WI38 (cell line): ENCODE measurements at regions not wholly inside any gene's neighbourhood (a gene's known extent, or its start where the extent isn't known, plus 50 kb on each side); places are given as distances from the start of the nearest gene placed in this dataset.

Source experiments
- H3K4me3 ChIP-seq: 2 replicates; pipeline ENCODE4 v1.5.1; 2011; ENCODE audit warnings: low read depth, mild to moderate bottlenecking, control low read depth, low read length
- CTCF ChIP-seq: IDR thresholded peaks from 2 replicates; pipeline ENCODE4 v1.5.1; 2012; ENCODE audit warnings: low read depth, mild to moderate bottlenecking, control low read depth, low read length

- no peak overlapping the region for H3K4me3 ChIP-seq
- no peak for TF ChIP-seq CTCF
Measured at GRCh38 chr15:58260725-58261267, 122.6 kb downstream of the AQP9 start.

- TF ChIP-seq CTCF = no peak
Measured at GRCh38 chr15:58261368-58261767, 123.2 kb downstream of the AQP9 start.

GRCh38 chr15:58264053-58264971 is 126.1 kb downstream of the AQP9 start:
- no peak for TF ChIP-seq CTCF

More at GRCh38 chr15:58261368-58261767, 123.2 kb downstream of the AQP9 start:
- H3K4me3 ChIP-seq = no peak overlapping the region

DNA sequence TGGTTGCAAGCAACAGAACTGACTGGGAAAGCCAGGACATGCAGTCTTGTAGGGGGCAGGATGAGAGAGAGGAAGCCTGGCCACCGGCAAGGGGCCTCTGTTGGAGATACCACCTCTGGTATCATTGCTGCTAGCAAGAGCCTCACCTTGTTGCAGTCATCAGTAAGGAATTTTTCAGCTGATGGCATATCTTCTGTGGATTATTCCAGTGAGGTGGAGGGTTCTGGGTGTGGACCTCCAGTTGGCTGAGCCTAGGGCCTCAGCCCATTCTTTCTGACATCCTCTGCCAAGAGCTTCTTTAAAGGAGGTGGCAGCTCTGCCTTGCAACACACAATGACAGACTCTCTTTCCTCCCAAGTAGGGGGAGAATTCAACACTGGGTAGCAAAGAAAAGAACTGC is 128.9 kb downstream of the AQP9 start:
- no peak overlapping the region for H3K4me3 ChIP-seq
- no peak for TF ChIP-seq CTCF

More at GRCh38 chr15:58264053-58264971, 126.1 kb downstream of the AQP9 start:
- no peak overlapping the region for H3K4me3 ChIP-seq

DNA sequence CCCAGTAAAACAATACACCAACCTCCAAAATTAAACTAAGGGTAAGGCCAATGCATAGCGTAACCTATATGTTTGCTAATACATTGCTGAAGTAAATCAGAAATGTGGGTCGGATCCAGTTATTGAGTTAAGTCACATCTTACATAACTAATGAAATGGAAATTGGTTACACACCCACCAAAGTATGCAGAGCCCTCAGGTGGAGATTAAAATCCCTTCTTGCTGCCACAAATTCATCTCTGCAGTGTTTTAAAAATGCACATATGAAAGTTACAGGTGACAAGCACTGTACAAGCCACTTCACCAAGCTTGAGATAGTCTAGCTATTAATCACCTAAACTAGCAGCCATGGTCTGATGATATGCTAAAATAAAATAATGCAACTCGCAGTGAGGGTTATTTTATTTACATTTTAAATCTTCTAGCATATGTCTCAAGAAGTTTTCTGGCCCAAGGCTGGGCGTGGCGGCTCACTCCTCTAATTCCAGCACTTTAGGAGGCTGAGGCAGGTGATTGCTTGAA is 130.6 kb downstream of the AQP9 start:
- H3K4me3 ChIP-seq = no peak overlapping the region
- no peak for TF ChIP-seq CTCF

DNA sequence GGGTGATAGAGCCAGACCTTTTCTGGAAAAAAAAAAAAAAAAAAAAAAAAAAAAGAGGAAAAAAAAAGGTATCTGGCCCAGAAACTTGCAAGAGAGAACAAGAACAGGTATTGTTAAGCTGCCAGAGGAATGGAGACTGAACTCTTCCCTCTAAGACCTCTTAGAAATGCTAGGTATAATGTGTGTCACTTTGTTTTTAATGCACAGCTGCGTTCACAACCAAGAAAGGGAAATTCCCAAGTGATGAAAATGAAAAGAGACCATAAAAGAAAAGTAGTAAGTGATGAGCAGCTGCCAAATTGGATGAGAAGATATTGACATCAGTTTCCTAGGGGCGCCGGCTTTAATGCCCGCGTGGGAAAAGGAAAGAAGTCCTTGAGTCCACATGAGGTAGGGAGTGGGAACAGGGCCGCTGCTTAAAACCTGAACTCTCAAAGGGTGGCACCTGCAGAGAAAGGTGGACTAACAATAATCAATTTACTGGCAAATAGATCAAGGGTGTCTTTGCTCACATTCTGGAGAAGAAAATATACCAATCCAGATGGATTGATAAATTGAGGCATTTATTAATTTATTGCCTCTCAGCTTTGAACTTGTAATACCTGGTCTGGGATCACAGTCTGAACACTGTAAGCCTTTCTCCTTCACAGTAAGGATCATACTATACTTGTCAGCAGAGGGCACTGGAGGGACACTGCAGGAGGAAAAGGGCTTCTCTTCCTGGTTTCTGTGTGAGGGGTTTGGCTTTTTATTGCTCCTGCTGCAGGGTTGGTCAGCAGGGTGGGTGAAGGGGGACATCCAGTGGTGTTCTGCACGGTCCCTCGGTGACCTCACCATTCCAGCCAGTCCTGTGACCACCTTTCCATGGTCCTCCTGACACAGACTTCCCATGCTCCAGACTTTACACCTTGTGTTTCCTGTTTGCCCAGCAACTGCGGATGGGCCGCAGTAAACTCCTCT is 131.6 kb downstream of the AQP9 start:
- TF ChIP-seq CTCF = peak; percentile 74
- H3K4me3 ChIP-seq = no peak overlapping the region
